Posterior cingulate gyrus (tissue), 11 donors: ENCODE measurements at regions not wholly inside any gene's neighbourhood (a gene's known extent, or its start where the extent isn't known, plus 50 kb on each side); places are given as distances from the start of the nearest gene placed in this dataset.
"Not testable (repeated sequence)": the region's sequence is repeated elsewhere in the genome, so short reads cannot be mapped to it uniquely, and the experiment has no call there.

Experiments
- DNase-seq, 10 donors: peaks; one replicate each; pipeline versions ENCODE4 v3.0.0 to v3.0.0-alpha.2; 2020 to 2021; ENCODE audit warnings: mixed read lengths in 3 of 10
- intact Hi-C: fragments of 100-400 bp; cut with DNase I; formaldehyde crosslinking; loops from one replicate; pipeline ENCODE4 v1.15.1; 2023

- DNase-seq = no peak
- intact Hi-C loops = no loop called here
Observed at GRCh38 chr6:78222226-78222625, 569.4 kb downstream of the MEI4 start.

GRCh38 chr6:78231002-78231401 is 578.2 kb downstream of the MEI4 start:
- no peak for DNase-seq
- intact Hi-C loops = no loop called here

DNA sequence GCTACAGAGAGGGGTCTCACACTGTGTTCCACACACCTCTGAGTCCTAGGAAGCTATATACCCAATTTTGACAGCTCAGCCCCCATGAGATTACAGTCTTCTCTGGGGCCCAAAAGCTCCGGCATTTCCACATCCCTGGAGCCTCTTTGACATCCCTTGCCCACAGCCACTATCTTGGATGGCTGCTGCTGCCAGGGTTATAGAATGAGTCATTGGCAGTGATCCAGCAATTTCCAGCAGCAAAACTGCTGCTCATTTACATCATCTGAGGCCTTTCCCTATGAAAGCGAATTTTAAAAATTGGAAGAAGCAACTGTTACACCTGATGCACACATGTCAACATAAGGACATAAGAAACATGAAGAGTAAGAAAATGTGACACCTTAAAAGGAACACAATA is 590.7 kb downstream of the MEI4 start:
- DNase-seq = no peak
- intact Hi-C loops = no loop called here

GRCh38 chr6:78251931-78252330 is 599.1 kb downstream of the MEI4 start:
- no peak for DNase-seq
- intact Hi-C loops = no loop called here

DNA sequence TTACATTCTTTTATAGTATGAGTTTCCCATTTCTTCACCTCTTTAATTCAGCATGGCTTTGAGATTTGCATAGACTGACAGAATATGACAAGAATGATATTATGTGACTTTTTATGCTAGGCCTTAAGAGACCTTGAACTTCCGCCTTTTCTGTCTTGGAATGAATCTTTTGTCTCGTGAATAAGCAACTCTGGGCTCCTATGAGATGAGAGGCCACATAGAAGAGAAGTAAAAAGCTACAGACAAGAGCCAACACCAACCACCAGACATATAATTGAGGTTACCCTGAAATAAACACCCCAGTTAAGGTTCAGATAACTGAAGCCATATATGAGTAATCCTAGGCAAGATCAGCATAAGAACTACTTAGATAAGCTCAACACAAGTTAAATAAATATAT is 600.8 kb downstream of the MEI4 start:
- intact Hi-C loops = no loop called here
- DNase-seq = no peak

- DNase-seq = no peak
- intact Hi-C loops = no loop called here
Observed at GRCh38 chr6:78259935-78260334, 607.1 kb downstream of the MEI4 start.

DNA sequence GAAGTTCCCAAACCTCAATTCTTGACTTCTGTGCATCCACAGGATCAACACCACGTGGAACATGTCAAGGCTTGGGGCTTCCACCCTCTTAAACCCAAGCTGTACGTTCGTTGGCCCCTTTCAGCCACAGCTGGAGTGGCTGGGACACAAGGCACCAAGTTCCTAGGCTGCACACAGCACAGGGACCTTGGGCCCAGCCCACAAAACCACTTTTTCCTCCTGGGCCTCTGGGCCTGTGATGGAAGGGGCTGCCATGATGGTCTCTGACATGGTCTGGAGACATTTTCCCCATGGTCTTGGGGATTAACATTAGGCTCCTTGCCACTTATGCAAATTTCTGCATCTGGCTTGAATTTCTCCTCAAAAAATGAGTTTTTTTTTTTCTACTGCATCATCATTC is 606.9 kb upstream of the IRAK1BP1 start:
- intact Hi-C loops = not testable (repeated sequence)
- DNase-seq = peak in 1 of 10 donors; percentile 59

DNA sequence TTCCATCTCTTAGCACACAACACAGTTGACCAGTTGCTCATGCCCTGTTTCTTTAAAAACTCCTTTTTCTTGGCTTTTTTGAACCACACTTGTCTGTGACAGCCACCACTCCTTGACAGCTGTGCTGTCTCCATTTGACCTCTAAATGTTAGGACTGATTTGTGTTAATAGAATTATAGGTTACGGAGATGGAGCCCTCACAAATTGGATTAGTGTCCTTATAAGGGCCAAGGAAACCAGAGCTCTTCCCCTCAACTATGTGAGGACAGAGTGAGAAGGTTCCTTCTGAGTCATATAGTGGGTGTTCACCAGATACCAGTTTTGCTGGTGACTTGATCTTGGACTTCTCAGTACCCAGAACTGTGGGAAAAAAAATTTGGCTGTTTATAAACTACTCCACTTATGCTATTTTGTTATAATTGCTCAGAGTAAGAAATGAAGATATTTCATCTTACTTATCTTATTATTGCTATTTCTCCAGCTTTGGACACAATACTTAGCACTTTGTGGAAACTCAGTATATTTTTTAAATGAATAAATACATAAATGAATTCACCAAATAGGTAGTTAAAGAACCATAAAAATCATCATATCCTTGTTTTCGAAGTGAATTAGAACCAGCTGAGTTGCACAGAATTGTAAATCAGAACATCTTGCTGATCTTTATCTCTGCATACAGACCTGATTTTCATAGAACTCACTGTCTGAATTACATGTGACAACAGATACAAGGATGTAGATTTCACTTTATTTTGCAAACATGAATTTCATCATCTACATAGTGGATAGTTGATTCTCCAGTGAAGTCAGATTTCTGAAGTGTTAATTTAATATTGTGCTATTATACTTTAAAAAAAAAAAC is 598.5 kb upstream of the IRAK1BP1 start:
- DNase-seq = no peak
- intact Hi-C loops = no loop called here

- DNase-seq = no peak
- intact Hi-C loops = no loop called here
Observed at GRCh38 chr6:78300885-78301284, 566.5 kb upstream of the IRAK1BP1 start.

GRCh38 chr6:78302411-78302810 is 564.9 kb upstream of the IRAK1BP1 start:
- DNase-seq = no peak
- intact Hi-C loops = no loop called here

DNA sequence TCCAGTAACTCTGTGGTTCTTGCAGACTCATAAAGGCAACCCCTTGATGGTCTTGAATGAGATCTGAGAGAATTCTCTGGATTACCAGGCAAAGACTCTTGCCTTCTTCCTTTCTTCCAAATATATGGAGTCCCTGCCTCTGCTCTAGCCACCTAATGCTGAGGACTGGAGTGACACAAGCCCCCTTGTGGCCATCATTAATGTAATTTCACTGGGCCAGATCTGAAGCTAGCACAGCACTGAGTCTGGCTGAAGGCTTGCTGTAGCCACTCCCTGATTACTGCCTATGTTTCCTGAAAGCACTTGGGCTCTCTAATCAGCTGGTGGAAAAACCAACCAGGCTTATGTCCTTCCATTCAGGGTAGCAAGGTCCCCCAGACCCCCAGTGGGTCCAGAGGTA is 559.3 kb upstream of the IRAK1BP1 start:
- intact Hi-C loops = no loop called here
- DNase-seq = no peak

- DNase-seq = no peak
- intact Hi-C loops = no loop called here
Observed at GRCh38 chr6:78322068-78322845, 545.1 kb upstream of the IRAK1BP1 start.

DNA sequence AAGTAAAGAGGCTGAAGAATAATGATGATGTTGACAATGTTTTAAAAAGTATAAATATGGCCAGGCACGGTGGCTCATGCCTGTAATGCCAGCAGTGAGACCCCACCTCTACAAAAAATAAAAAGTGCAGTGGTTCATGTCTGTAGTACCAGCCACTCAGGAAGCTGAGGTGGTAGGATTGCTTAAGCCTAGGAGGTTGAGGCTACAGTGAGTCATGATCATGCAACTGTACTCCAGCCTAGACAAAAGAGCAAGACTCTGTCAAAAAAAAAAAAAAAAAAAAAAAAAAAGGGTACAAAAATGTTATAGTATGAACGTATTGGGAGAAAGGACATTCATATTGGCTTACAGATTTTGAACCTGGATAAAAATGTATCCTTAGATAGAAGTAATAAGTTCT is 543.1 kb upstream of the IRAK1BP1 start:
- intact Hi-C loops = no loop called here
- no peak for DNase-seq

GRCh38 chr6:78340755-78341154 is 526.6 kb upstream of the IRAK1BP1 start:
- intact Hi-C loops = no loop called here
- no peak for DNase-seq

DNA sequence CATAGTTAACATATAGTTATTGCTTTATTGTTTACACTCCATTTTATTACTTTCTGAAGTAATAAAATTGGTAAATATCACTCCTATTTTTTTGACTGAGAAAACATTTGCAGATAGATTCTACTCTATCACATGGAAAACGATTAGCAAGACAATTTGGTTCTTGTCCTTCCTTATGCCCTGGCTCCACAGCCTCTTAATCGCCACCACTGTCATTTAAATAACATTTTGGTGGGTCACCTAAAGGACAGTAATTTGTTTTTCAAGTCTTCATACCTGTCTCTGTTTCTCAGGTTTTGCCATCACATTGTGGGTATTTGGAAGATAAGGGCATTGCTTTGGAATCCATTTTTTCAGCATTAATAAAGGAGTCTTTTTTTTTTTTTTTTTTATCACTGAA is 521.5 kb upstream of the IRAK1BP1 start:
- intact Hi-C loops = no loop called here

DNA sequence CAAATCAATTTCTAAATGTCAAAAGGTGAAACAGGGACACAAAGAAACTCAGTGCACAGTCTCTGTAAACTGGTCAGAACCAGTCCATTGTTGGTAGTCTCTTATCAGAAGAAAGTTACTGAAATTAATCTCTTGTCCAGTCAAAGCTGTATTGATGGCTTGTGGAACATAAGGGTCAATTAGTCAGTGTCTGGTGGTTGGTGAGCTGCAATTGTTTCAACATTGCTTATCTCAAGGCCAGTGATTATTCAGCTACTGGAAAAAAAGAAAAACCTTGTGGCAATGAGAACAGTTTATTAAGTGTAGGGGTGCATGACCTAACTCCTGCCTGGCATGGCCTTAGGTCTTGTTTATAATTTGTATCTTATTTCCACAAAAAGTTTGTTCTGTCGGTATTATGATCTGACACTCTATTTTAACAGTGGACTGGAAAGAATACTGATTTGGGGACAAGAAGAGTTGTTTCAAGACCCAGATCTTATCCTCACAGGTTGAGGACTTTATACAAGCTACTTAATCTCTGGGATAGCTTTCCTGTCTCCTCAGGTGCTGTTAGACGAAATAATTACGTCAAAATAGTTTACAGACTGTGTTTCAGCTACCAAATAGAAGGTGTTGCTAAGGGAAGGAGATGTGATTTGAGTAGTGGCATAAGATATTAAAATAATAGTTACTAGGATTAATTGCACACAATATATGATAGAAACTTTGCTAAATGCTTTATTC is 520.0 kb upstream of the IRAK1BP1 start:
- intact Hi-C loops = no loop called here
- DNase-seq = no peak

More for the DNA sequence above, 521.5 kb upstream of the IRAK1BP1 start:
- no peak for DNase-seq

GRCh38 chr6:78353040-78353439 is 514.3 kb upstream of the IRAK1BP1 start:
- DNase-seq = no peak
- intact Hi-C loops = no loop called here

DNA sequence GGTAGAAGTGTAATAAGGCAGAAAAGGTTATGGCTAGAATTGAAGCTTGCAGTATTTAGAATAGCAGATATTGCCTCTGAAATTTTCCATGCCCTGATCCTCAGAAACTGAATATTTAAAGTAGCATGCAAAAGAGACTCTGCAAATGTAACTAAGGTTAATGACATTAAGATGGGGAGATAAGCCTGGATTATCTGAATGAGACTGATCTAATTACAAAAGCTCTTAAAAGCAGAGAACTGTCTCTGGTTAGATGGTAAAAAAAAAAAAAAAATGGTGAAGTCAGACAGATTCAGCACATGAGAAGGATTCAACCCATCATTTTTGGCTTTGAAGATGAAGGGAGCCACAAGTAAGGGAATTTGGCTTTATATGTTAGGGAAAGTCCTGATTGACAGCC is 503.7 kb upstream of the IRAK1BP1 start:
- intact Hi-C loops = no loop called here
- no peak for DNase-seq

DNA sequence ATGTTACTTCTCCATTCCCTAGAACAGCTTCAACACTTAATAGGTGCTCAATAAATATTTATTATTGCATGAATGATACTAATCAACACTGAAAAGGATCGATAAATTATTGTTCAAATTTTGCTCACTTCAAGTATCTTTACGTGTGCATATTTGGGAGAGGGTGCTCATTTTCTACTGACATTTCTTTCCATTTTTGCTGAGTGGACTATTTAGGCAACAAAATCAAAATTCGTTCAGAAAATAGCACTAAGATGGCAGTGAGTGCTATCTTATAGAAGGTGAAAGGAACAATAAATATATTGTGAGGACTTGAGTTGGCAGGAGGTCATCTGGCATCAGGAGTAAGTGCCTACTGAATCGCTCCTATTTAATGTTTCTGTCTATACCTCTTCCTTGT is 501.9 kb upstream of the IRAK1BP1 start:
- intact Hi-C loops = no loop called here
- DNase-seq = no peak

DNA sequence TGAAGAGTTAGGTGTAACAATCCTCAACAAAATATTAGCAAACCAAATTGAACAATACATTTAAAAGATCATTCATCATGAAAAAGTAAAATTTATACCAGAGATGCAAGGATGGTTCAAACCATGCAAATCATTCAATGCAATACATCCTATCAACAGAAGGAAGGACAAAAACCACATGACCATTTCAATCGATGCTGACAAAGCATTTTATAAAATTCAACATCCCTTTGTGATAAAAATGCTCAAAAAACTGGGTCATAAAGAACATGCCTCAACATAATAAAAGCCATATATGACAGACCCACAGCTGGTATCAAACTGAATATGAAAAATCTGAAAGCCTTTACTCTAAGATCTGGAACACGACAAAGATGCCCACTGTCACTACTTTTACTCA is 490.3 kb upstream of the IRAK1BP1 start:
- intact Hi-C loops = no loop called here
- DNase-seq = no peak

DNA sequence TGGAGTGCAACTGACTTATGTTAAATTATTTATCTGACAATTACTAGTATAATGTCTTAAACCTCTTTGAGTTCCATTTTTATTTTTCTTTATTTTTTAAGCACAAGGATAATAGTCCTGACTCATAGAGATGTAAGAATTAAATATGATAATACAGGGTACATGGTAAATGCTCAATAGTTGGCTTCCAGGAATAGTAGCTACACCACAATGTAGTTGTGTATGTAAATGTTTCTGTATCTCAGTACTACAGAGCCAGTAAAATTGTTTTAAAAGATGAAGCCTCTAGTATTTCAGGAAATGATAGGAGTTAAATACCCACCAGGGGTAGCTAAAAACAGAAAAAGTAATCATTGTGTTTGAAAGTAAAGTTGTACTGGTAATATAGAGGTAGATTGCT is 487.4 kb upstream of the IRAK1BP1 start:
- DNase-seq = no peak
- intact Hi-C loops = no loop called here
